ENCODE measurements at regions not wholly inside any gene's neighbourhood (a gene's known extent, or its start where the extent isn't known, plus 50 kb on each side); places are given as distances from the start of the nearest gene placed in this dataset.
A peak's percentile ranks its signal among the peaks of the same experiment; 100 is the strongest.

GRCh38 chr1:25055324-25055780, 125.3 kb upstream of the RUNX3 start:
- DNase-seq = no peak

DNA sequence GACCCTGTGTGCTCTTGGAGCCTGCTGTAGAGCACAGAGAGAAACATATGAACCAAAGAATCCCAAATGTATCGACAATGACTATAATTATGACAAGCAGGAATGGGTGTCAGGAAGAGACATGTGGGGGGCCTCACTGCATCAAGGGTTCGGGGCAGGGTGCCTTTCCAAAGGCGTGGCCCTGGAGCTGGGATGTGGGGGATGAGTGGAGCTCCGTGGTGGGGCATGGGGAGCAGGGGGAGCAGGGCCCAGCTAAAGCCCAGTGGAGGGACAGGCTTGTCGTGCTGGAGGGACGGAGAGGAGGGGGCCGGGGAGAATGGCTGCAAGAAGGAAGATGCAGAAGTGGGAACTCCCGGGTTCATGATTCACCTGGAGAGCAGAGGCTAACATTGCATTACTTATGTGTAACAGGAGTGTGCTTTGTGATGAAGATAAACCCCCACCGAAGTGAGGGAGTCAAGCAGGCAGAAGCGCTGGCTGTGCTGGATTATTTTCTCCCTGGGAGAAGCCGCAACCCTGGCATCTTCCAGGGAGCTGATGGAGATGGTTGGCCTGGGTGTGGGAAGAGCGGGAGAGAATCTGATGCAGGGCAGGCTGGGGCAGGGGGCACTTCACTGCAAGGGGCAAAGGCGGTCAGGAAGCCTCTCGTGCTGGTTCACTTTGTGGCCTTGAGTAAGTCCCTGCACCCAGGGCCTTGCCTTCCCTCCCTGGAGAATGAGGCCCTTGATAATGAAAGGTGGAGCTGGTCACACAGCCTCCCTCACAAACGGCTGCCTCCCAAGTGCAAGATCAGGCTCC, 124.6 kb upstream of the RUNX3 start:
- no peak for DNase-seq

GRCh38 chr1:25053576-25054250, 123.6 kb upstream of the RUNX3 start:
- DNase-seq = no peak

GRCh38 chr1:25051906-25052305, 121.8 kb upstream of the RUNX3 start:
- DNase-seq = no peak

DNA sequence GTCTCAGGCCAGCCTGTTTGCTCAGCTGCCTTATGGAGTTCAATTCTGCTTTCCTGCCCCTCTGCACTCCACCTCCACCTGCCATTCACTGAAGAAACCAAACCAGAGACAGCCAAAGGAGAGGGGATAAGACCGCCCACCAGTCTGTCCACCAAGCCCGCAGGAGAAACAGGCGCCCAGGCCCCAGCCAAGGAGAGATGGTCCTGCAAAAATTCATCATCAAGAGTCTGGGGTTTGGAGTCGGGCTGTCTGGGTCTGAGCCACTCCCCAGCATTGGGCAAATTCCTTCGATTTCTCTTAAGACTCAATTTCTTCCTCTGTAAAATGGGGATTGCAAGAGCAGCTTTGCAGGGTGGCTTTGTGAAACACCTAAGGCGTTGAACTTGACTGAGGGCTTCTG, 121.4 kb upstream of the RUNX3 start:
- DNase-seq = no peak

- no peak for DNase-seq
Observed at GRCh38 chr1:25050165-25050564, 120.1 kb upstream of the RUNX3 start.

- no peak for DNase-seq
Observed at GRCh38 chr1:25049190-25049589, 119.1 kb upstream of the RUNX3 start.

DNA sequence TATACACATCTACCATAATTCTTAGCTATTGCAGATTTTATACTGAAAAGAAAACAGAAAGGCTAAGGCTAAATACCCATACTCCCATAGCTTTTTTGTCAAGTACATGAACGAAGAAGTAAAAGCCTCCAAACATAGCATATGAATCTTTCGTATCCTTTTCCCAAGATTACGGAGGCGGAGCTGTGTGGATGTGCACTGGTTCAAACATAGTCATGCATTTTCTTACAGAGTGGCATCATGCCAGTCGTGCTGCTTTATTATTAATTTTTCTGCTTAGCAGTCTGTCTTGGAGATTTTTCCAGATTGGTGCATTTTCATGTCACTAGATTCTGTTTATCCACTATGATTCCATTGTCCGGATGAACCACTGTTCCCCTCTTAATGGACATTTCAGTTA, 118.7 kb upstream of the RUNX3 start:
- DNase-seq = no peak

DNA sequence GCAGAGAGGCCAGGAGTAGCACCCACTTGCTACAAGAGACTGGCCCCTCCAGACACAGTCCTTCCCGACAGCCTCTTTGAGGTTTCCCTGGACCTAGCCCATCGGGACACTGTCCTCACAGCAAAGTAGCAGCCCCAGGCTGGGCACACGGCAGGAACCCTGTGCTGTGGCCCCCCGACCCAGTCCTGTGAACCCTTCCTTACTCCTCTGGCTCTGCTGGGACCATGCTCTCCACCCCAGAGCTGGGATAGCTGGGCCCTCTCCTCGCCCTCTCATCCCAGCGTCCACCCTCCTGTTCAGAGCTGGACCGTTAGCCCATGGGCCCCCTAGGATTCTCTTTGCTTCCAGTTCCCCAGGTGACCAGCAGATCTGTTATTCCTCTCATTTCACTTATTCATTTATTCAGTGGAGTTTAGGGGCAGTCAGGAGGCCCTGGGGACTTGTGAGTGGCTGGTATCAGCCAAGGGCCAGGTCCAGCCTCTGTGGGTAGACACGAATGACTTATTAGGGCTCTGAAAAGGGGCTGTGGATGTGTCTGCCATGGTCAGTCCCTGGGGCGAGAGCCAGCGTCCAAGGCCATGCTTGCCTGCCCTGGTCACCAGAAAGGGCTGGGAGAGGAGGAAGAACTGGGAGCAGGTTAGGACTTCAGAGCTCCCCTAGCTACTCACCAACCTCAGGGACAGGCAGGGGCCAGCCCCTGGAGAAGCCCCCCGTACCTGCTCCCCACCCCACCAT, 117.6 kb upstream of the RUNX3 start:
- DNase-seq = no peak

DNA sequence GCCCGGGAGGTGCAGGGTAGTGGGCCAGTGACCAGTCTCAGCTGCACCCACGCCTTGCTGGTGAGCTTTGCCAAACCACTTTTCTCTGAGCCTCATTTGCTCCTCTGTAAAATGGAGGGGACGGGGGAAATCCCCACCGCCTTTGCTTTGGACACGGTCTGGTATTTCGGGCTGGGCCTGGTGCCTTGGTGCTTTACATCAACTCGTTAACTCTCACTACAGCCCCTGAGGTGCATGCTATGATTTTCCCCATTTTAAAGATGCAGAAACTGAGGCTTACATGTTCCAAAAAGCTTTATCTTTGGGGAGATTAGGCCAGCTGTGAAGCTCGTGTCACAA, 116.1 kb upstream of the RUNX3 start:
- no peak for DNase-seq

DNA sequence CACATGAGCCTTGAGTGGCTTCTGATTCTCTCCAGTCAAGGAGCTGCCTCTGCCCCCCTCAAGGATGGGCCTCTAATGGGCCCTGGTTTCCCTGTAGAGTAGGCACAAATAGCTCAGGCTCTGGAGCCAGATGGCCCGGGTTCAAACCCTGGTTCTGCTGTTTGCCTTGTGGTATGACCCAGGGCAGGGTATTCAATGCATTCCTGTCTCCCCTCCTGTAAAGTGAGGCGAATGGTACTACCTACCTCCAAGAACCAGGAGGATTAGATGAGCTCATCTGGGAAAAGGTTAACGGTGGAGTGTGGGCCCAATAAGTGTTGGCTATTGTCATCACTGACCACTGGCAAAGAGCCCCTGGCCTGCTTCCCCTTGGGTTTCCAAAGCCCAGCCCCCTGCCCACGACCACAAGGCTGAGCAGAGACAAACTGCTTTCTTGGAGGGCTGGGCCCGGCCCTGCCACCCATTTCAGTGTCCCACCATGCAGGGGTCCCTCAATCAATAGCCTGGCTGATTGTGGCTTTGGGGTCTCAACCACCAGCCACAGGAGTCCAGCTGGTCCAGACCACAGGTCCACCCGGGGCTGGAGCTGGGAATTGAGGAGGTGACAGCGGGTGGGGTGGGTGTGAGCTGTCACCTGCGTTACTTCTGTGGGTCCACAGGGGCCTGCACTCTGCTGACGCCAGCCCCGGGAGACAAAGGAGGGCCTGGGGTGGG, 115.6 kb upstream of the RUNX3 start:
- DNase-seq = no peak

DNA sequence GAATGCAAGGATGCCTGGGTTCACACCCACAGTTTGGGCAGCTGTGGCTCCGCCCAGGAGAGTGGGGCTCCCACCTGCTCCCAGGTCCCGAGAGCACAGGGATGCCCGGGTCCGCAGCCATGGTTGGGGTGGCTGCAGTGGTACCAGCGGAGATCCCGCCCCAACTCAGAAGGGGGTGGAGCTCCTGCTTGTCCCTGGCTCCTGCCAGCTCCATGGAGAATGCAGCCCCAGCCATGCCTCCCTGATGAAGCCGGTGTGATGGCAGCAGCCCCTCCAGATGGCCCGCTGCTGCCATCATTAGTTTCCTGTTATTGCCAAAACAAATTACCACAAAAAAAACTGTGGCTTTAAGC, 113.1 kb upstream of the RUNX3 start:
- no peak for DNase-seq

- DNase-seq = no peak
Observed at GRCh38 chr1:25042331-25043227, 112.5 kb upstream of the RUNX3 start.

GRCh38 chr1:25041916-25042315, 111.8 kb upstream of the RUNX3 start:
- DNase-seq = no peak

- no peak for DNase-seq
Observed at GRCh38 chr1:25040122-25040685, 110.1 kb upstream of the RUNX3 start.

GRCh38 chr1:25039229-25039628, 109.2 kb upstream of the RUNX3 start:
- DNase-seq = no peak

- no peak for DNase-seq
Observed at GRCh38 chr1:25038699-25039098, 108.6 kb upstream of the RUNX3 start.

- peak; percentile 87 for DNase-seq
Observed at GRCh38 chr1:25037174-25038074, 107.3 kb upstream of the RUNX3 start.

GRCh38 chr1:25036117-25036546, 106.1 kb upstream of the RUNX3 start:
- DNase-seq = no peak

DNA sequence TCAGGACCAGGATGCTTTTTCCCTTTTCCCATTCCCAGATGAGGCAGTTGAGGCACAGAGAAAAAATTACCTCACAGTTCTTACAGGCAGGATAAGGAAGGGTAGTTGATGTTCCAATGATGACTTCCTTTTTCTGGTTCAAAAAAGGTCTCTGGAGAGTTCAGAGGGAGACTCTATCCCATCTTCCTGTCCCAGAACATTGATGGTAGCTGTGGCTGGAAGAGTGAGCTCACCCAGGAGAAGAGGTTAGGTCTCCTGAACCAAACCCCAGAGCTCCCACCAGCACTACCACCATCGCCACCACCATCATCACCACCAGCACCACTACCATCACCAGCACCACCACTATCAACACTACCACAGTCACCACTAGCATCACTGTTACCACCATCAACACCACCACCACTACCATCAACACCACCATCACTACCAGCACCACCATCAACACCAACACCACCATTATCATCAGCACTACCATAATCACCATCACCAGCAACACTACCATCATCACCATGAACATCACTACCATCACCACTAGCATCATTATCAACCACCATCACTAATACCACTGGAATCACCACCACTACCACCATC, 105.5 kb upstream of the RUNX3 start:
- no peak for DNase-seq
